HG03565 (cell line): ENCODE measurements at regions not wholly inside any gene's neighbourhood (a gene's known extent, or its start where the extent isn't known, plus 50 kb on each side); places are given as distances from the start of the nearest gene placed in this dataset.
"Not testable (repeated sequence)": the region's sequence is repeated elsewhere in the genome, so short reads cannot be mapped to it uniquely, and the experiment has no call there.

ENCODE experiments used
- ATAC-seq: cut with Tn5 transposase; IDR thresholded peaks from one replicate; pipeline ENCODE4 v1.9.1; 2021; ENCODE audit warnings: mild to moderate bottlenecking, moderate library complexity; ENCODE audit not compliant: unreplicated experiment

DNA sequence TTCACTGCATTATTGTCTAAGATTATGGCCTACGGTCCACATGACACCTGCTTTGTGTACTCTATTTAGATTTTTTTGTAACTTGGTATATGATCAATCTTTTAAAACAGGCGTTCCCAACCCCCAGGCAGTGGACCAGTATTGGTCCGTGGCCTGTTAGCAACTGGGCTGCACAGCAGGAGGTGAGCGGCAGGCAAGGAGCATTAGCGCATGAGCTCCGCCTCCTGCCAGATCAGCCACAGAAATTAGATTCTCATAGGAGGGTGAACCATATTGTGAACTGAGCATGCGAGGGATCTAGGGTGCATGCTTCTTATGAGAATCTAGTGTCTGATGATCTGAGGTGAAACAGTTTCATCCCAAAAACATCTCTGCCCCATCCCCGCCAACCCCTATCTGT, 228.4 kb upstream of the NR5A2 start:
- ATAC-seq = no peak

- ATAC-seq = no peak
Measured at GRCh38 chr1:199804526-199804925, 223.0 kb upstream of the NR5A2 start.

GRCh38 chr1:199808110-199808870, 219.2 kb upstream of the NR5A2 start:
- no peak for ATAC-seq

GRCh38 chr1:199809311-199809710, 218.2 kb upstream of the NR5A2 start:
- no peak for ATAC-seq

- ATAC-seq = no peak
Measured at GRCh38 chr1:199811163-199811562, 216.3 kb upstream of the NR5A2 start.

DNA sequence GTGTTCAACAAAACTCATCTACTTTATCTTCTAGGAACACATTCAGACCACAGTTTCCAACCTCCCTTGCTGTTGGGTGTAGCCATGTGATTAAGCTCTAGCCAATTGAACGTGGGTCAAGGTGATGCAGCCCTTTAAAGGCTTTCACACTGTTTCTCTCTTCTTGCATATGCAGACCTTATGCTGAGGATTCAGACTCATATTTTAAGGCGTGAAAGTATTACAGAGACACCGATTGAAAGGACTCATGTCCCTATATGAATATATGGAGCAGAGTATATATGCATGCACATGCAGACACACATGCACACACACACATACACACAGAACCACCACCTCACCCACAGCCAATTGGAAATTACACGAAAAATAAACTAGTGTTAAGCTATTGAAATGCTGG, 214.3 kb upstream of the NR5A2 start:
- no peak for ATAC-seq

GRCh38 chr1:199815947-199816346, 211.6 kb upstream of the NR5A2 start:
- ATAC-seq = no peak

DNA sequence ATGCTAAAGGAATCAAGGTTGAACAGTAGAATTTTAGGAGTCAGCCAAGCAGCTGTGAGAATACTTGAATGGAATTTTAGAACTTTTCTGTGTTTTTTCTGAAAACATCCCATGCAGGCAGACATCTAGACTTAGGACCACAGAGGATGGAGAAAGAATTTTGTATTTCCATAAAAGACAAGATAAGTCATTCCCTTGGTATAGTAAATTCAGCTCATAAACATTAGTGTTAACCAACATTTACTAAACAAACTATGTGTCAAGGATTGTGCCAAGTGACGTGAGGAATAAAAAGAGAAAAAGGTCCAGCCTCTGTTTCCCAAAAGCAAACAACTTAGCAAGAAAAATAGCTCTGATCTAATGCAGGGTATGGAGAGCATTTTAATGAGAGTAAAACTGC, 210.2 kb upstream of the NR5A2 start:
- ATAC-seq = no peak

GRCh38 chr1:199821029-199821779, 206.3 kb upstream of the NR5A2 start:
- ATAC-seq = no peak

- no peak for ATAC-seq
Measured at GRCh38 chr1:199832451-199832850, 195.1 kb upstream of the NR5A2 start.

DNA sequence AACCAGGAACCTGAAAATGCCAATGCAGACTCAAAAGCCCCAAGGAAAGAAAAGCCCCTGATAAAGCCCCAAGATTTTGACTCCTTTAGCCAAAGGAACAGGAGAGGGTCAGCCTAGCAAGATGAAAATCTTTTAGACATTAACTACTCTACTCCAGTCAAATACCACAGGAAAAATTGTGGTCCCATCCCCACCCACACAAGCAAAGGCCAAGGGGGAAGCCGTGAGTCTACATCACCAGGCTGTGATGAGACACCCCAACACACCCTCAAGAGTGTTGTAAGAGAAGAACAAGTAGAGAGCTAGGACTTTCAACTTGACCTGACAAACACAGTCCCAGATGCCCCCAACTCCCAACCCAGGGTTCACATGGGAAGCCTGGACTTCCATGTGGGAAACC, 192.8 kb upstream of the NR5A2 start:
- ATAC-seq = no peak

- ATAC-seq = no peak
Measured at GRCh38 chr1:199836430-199836829, 191.1 kb upstream of the NR5A2 start.

DNA sequence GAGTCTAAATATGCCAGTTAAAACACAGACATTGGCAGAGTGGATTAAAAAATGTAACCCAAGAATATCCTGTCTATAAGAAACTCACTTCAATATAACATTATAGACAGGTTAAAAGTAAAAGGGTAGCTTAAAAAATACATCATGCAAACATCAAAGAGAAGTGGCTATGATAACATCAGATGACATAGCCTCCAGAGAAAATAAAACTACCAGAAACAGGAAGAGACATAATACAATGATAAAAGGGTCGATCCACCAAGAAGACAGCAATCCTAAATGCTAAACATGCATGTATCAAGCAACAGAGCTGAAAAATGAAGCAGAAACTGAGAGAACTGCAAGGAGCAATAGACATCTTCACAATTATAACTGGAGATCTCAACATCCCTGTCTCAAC, 190.2 kb upstream of the NR5A2 start:
- no peak for ATAC-seq

GRCh38 chr1:199839608-199840007, 187.9 kb upstream of the NR5A2 start:
- ATAC-seq = not testable (repeated sequence)

DNA sequence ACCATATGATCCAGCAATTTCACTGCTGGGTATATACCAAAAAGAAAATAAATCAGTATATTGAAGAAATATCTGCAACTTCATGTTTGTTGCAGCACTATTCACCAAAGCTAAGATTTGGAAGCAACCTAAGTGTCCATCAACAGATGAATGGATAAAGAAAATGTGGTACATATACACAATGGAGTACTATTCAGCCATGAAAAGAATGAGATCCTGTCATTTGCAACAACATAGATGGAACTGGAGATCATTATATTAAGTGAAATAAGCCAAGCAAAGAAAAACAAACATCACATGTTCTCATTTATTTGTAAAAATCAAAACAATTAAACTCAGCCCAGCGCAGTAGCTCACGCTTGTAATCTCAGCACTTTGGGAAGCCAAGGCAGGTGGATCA, 184.4 kb upstream of the NR5A2 start:
- ATAC-seq = not testable (repeated sequence)

DNA sequence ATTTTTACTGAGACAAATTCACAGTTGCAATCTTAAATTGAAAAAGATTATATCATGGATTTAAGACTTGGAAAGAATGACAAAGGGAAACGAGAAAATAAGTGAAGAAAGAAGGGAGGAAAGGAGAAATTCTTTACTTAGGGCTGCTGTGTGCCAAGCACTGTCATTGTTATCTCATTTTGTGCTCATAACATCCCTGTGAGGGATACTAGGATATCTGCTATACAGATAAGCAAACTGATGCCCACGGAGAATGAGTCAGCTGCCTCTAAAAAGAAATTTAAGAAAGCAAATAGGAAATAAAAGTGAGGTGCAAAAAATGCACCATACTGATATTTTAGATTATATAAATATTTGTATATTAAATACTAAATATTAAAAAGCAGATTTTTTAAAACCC, 183.6 kb upstream of the NR5A2 start:
- no peak for ATAC-seq

GRCh38 chr1:199847021-199847420, 180.5 kb upstream of the NR5A2 start:
- no peak for ATAC-seq

- ATAC-seq = no peak
Measured at GRCh38 chr1:199851439-199852140, 175.9 kb upstream of the NR5A2 start.

- no peak for ATAC-seq
Measured at GRCh38 chr1:199854686-199855321, 172.7 kb upstream of the NR5A2 start.

- no peak for ATAC-seq
Measured at GRCh38 chr1:199855580-199855979, 171.9 kb upstream of the NR5A2 start.

DNA sequence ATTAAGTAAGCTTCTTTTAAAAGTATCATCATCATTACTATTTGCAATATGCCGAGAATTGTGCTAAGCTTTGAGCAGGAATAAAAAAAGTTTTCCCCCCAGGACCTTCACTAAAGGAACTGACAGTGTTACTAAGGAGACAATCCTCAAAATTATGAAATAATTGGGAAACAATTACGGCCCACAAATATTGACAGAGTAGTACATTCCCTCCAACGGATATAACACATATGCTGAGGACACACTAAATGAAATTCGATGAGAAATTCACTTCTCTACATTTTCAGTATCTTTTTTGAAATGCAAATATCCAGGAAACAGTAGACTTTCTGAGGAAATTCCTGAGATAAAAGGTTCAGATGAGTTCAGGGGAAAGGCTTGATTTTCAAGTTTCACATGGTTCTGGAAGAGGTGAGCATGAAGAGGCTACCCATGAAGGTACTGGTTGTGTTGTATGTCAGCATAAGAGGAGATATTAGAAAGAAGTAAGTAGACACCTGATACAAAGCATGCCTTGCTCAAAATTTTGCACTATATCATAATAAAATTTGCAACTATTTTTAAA, 171.2 kb upstream of the NR5A2 start:
- no peak for ATAC-seq
